ENCODE measurements at regions not wholly inside any gene's neighbourhood (a gene's known extent, or its start where the extent isn't known, plus 50 kb on each side); places are given as distances from the start of the nearest gene placed in this dataset.
A peak's percentile ranks its signal among the peaks of the same experiment; 100 is the strongest.

GRCh38 chr17:14559264-14560119 lies 258.6 kb downstream of the HS3ST3B1 start:
- Histone ChIP-seq H3K27ac (ENCODE audit: extremely low read length, insufficient read depth, low read length) (no peak overlapping the region), H4K20me1 (ENCODE audit: insufficient read depth, low read length) (no peaks in the 10 kb centered on the region), H3K79me2 (ENCODE audit: insufficient read depth, low read length) (no peaks in the 10 kb centered on the region), H3K36me3 (replicated peaks in 1 of 2; ENCODE audit: control insufficient read depth in 1 of 2, insufficient read depth in 2 of 2, low read length in 2 of 2) (no peaks in the 10 kb centered on the region; a peak in 1 of 5 replicates), H3K9me3 (ENCODE audit: low read length) (no peaks in the 10 kb centered on the region), H2AFZ (ENCODE audit: low read length) (no peak overlapping the region), H3K4me3 (replicated peaks in 1 of 3; ENCODE audit: insufficient read depth in 1 of 3, low read depth in 2 of 3, low read length in 3 of 3) (no peak overlapping the region), H3K27me3 (ENCODE audit: control insufficient read depth in 1 of 2, insufficient read depth in 2 of 2, low read length in 2 of 2) (no peaks in the 10 kb centered on the region), H3K9ac (ENCODE audit: insufficient read depth, low read depth, low read length) (no peak overlapping the region), H3K4me1 (ENCODE audit: insufficient read depth, low read length) (no peaks in the 10 kb centered on the region), H3K4me2 (ENCODE audit: low read depth, low read length) (no peak overlapping the region)
- WGBS (ENCODE audit: low lambda C conversion rate): 94% methylated on average over 10 of the region's 10 CpGs
- in situ Hi-C loops (cut with HindIII; ENCODE audit: extremely low pct_ligation_motif_present, low pct_unique_long_range_greater_than_20kb): no loop called here
- no TSS peak for BruUV-seq (replicated peaks)
- DNase-seq (ENCODE audit: low spot score) (no peak), FAIRE-seq (no peak), ATAC-seq (no peak)
- intact Hi-C loops (cut with micrococcal nuclease; ENCODE audit: unreplicated experiment): no loop called here
- ChIA-PET CTCF (ENCODE audit: low intra/inter-chr PET ratio, low total read pairs) (no interaction called here), POLR2A (no interaction called here)
- TF ChIP-seq REST (IDR thresholded peaks at IDR 0.05; ENCODE audit: borderline replicate concordance in 1 of 2, low read depth in 1 of 2, low read length in 2 of 2): no peak
- TF ChIP-seq ZNF746 (CRISPR knock-in tag; IDR thresholded peaks at IDR 0.05): no peak
- TF ChIP-seq MAFK (conservative IDR thresholded peaks at IDR 0.05 in 1 of 2, IDR thresholded peaks at IDR 0.05 in 1 of 2; ENCODE audit: low read length in 2 of 2): peak; percentile 67 to 91
- peak; percentile 71 for TF ChIP-seq MAFF (IDR thresholded peaks at IDR 0.05; ENCODE audit: low read depth, low read length)
- no peak for TF ChIP-seq ZNF629 (CRISPR knock-in tag; conservative IDR thresholded peaks at IDR 0.05)

All from HepG2 (cell line).